Lower lobe of right lung (tissue), 2 donors: ENCODE measurements at regions not wholly inside any gene's neighbourhood (a gene's known extent, or its start where the extent isn't known, plus 50 kb on each side); places are given as distances from the start of the nearest gene placed in this dataset.

Experiments
- ATAC-seq, 2 donors: fragments of 200-7000 bp; cut with Tn5 transposase; one replicate each; pipeline ENCODE4 v1.9.1; 2020 to 2022; ENCODE audit warnings: mild to moderate bottlenecking in 2 of 2, moderate library complexity in 2 of 2
- DNase-seq: peaks from one replicate; pipeline ENCODE4 v3.0.0-alpha.2; 2020
- H3K27ac ChIP-seq: fragments of 200-600 bp; one replicate; pipeline ENCODE4 v1.8.0; 2022
- H3K27me3 ChIP-seq: fragments of 200-600 bp; one replicate; pipeline ENCODE4 v1.8.0; 2022; ENCODE audit warnings: low read depth
- H3K36me3 ChIP-seq: fragments of 200-600 bp; one replicate; pipeline ENCODE4 v1.8.0; 2022; ENCODE audit warnings: mild to moderate bottlenecking
- H3K4me1 ChIP-seq: fragments of 200-600 bp; one replicate; pipeline ENCODE4 v1.8.0; 2022
- H3K4me3 ChIP-seq: fragments of 200-600 bp; one replicate; pipeline ENCODE4 v1.8.0; 2022; ENCODE audit warnings: mild to moderate bottlenecking
- H3K9me3 ChIP-seq: fragments of 200-600 bp; one replicate; pipeline ENCODE4 v1.8.0; 2022
- intact Hi-C: fragments of 100-400 bp; cut with DNase I; formaldehyde crosslinking; loops from one replicate; pipeline ENCODE4 v1.11.0; 2022
- TF ChIP-seq, protein P1 (sequence below): fragments of 200-600 bp; IDR thresholded peaks from one replicate; pipeline ENCODE4 v1.8.0; 2022; ENCODE audit warnings: antibody characterized with exemption, mild to moderate bottlenecking
- donor health status: DM: no; HTN: yes; CAD: no; lungs with severe emphysema.

- H3K9me3 ChIP-seq: no peaks in the 10 kb centered on the region
- no peaks in the 10 kb centered on the region for H3K36me3 ChIP-seq
- no peak for DNase-seq
- no peak overlapping the region for H3K27ac ChIP-seq
- no peak overlapping the region for H3K4me3 ChIP-seq
- no peak for ATAC-seq
- no peaks in the 10 kb centered on the region for H3K4me1 ChIP-seq
- TF ChIP-seq, protein P1, sequence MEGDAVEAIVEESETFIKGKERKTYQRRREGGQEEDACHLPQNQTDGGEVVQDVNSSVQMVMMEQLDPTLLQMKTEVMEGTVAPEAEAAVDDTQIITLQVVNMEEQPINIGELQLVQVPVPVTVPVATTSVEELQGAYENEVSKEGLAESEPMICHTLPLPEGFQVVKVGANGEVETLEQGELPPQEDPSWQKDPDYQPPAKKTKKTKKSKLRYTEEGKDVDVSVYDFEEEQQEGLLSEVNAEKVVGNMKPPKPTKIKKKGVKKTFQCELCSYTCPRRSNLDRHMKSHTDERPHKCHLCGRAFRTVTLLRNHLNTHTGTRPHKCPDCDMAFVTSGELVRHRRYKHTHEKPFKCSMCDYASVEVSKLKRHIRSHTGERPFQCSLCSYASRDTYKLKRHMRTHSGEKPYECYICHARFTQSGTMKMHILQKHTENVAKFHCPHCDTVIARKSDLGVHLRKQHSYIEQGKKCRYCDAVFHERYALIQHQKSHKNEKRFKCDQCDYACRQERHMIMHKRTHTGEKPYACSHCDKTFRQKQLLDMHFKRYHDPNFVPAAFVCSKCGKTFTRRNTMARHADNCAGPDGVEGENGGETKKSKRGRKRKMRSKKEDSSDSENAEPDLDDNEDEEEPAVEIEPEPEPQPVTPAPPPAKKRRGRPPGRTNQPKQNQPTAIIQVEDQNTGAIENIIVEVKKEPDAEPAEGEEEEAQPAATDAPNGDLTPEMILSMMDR: no peak
- no peaks in the 10 kb centered on the region for H3K27me3 ChIP-seq
- intact Hi-C loops: no loop called here
Measured at GRCh38 chr4:135250040-135250439, 1048.5 kb upstream of the PABPC4L start.

DNA sequence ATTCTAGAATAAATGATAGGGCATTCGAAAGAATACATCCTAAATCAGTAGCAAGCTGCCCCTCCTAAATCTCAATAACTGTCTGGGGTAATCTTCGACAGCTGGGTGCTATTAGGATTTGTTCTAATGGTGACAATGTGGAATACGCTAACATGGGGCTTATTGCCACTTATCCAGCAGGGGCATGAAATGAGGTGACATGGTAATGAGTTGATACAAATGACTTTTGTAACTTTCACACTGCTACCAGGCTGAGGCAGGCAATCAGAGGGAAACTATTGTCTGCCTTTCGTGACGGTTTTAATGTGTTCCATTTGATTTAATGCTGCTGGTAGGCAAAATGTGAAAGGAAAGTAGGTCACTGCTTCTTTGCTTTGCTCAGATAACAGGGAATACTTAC, 1047.4 kb upstream of the PABPC4L start:
- no peak for ATAC-seq
- Histone ChIP-seq H3K36me3 (no peaks in the 10 kb centered on the region), H3K9me3 (no peaks in the 10 kb centered on the region), H3K27me3 (no peaks in the 10 kb centered on the region), H3K4me1 (no peaks in the 10 kb centered on the region), H3K4me3 (no peak overlapping the region), H3K27ac (no peak overlapping the region)
- TF ChIP-seq, protein P1: no peak
- no peak for DNase-seq
- intact Hi-C loops: no loop called here

GRCh38 chr4:135244696-135245095, 1043.1 kb upstream of the PABPC4L start:
- TF ChIP-seq, protein P1: no peak
- H3K27ac ChIP-seq: no peak overlapping the region
- DNase-seq (no peak), ATAC-seq (no peak)
- H3K9me3 ChIP-seq: no peaks in the 10 kb centered on the region
- intact Hi-C loops: no loop called here
- no peaks in the 10 kb centered on the region for H3K36me3 ChIP-seq
- no peaks in the 10 kb centered on the region for H3K27me3 ChIP-seq
- H3K4me1 ChIP-seq: no peaks in the 10 kb centered on the region
- no peak overlapping the region for H3K4me3 ChIP-seq

GRCh38 chr4:135244056-135244455, 1042.5 kb upstream of the PABPC4L start:
- ATAC-seq (no peak), DNase-seq (no peak)
- no peaks in the 10 kb centered on the region for H3K4me1 ChIP-seq
- H3K27ac ChIP-seq: no peak overlapping the region
- H3K27me3 ChIP-seq: no peaks in the 10 kb centered on the region
- intact Hi-C loops: no loop called here
- no peaks in the 10 kb centered on the region for H3K36me3 ChIP-seq
- no peak overlapping the region for H3K4me3 ChIP-seq
- TF ChIP-seq, protein P1: no peak
- H3K9me3 ChIP-seq: no peaks in the 10 kb centered on the region

GRCh38 chr4:135240796-135241195, 1039.2 kb upstream of the PABPC4L start:
- H3K4me3 ChIP-seq: no peak overlapping the region
- ATAC-seq (no peak), DNase-seq (no peak)
- no peaks in the 10 kb centered on the region for H3K9me3 ChIP-seq
- no peak overlapping the region for H3K27ac ChIP-seq
- no peaks in the 10 kb centered on the region for H3K27me3 ChIP-seq
- H3K36me3 ChIP-seq: no peaks in the 10 kb centered on the region
- H3K4me1 ChIP-seq: no peaks in the 10 kb centered on the region
- intact Hi-C loops: no loop called here
- TF ChIP-seq, protein P1: no peak

DNA sequence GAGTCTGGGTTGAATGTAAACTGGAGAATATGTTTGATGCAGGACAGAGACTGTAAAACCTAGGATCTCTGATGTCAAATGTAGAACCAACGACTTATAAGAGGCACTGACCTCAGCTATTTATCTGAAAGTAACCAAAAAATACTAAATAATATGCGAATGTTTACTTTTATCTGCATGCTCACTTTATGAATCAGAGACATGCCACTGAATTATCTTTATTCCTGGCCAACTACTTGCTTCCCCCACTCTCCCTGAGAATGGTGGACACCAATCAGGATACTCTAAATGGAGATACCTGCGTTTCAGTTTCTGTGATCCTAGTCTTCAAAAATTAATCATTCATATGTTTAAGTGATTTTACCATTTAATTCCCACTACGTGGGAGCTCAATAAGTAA, 1038.4 kb upstream of the PABPC4L start:
- H3K27ac ChIP-seq: no peak overlapping the region
- intact Hi-C loops: no loop called here
- DNase-seq (no peak), ATAC-seq (no peak)
- TF ChIP-seq, protein P1: no peak
- H3K4me1 ChIP-seq: no peaks in the 10 kb centered on the region
- no peaks in the 10 kb centered on the region for H3K9me3 ChIP-seq
- H3K27me3 ChIP-seq: no peaks in the 10 kb centered on the region
- H3K4me3 ChIP-seq: no peak overlapping the region
- H3K36me3 ChIP-seq: no peaks in the 10 kb centered on the region
